ENCODE measurements at regions not wholly inside any gene's neighbourhood (a gene's known extent, or its start where the extent isn't known, plus 50 kb on each side); places are given as distances from the start of the nearest gene placed in this dataset.

- Histone ChIP-seq H3K27me3 (ENCODE audit: control insufficient read depth in 2 of 2, insufficient read depth in 2 of 2, low read length in 2 of 2) (no peaks in the 10 kb centered on the region), H3K4me2 (ENCODE audit: insufficient read depth, low read length) (no peak overlapping the region), H3K9ac (replicated peaks; ENCODE audit: extremely low read depth, insufficient read depth, low read length) (no peak overlapping the region), H3K27ac (ENCODE audit: insufficient read depth, low read depth, low read length) (no peak overlapping the region), H3K9me3 (replicated peaks; ENCODE audit: control insufficient read depth, insufficient read depth, low read length) (no peaks in the 10 kb centered on the region), H3K36me3 (ENCODE audit: control insufficient read depth in 2 of 2, extremely low read depth in 1 of 2, insufficient read depth in 2 of 2, low read length in 2 of 2) (no peaks in the 10 kb centered on the region), H3K4me3 (replicated peaks in 1 of 3; ENCODE audit: insufficient read depth in 1 of 3, low read depth in 1 of 3, low read length in 3 of 3) (no peak overlapping the region), H3K79me2 (ENCODE audit: control insufficient read depth, insufficient read depth, low read length) (no peaks in the 10 kb centered on the region), H3K4me1 (ENCODE audit: control insufficient read depth, extremely low read depth, insufficient read depth, low read length) (no peaks in the 10 kb centered on the region), H4K20me1 (replicated peaks; ENCODE audit: control insufficient read depth, extremely low read depth, insufficient read depth, low read length) (no peaks in the 10 kb centered on the region), H3K9me1 (replicated peaks; ENCODE audit: control insufficient read depth, extremely low read depth, insufficient read depth, low read length) (no peaks in the 10 kb centered on the region), H2AFZ (ENCODE audit: low read depth, low read length) (no peak overlapping the region)
- no TSS peak for BruUV-seq (replicated peaks)
- FAIRE-seq, result no peak
- DNase-seq (ENCODE audit: low read depth, low spot score), result no peak
- POLR2A ChIA-PET, result no interaction called here
- CTCF ChIA-PET, result no interaction called here
- intact Hi-C loops (cut with micrococcal nuclease), result loop anchor here (10.0 kb wide), 1 partner anchor 396 kb away; no protein-coding TSS in a partner anchor
- TF ChIP-seq MYC (IDR thresholded peaks at IDR 0.05; ENCODE audit: low read depth, low read length), result no peak
- no peak for TF ChIP-seq FOS (IDR thresholded peaks at IDR 0.05; ENCODE audit: borderline replicate concordance, insufficient read depth, low read length)
- no peak for TF ChIP-seq MAX (IDR thresholded peaks at IDR 0.05; ENCODE audit: insufficient read depth, insufficient read length)
- no peak for TF ChIP-seq POLR2AphosphoS5 (IDR thresholded peaks at IDR 0.05; ENCODE audit: insufficient read depth, low read depth, low read length)
- no peak for TF ChIP-seq POLR2A (IDR thresholded peaks at IDR 0.05; ENCODE audit: low read depth, low read length)
- TF ChIP-seq EZH2 (IDR thresholded peaks at IDR 0.05; ENCODE audit: borderline replicate concordance, low read depth, low read length, severe bottlenecking), result no peak
- no peak for TF ChIP-seq CTCF (IDR thresholded peaks at IDR 0.05; ENCODE audit: extremely low read depth in 1 of 2, insufficient read depth in 1 of 2, low read depth in 1 of 2, low read length in 2 of 2)
- TF ChIP-seq JUN (IDR thresholded peaks at IDR 0.05; ENCODE audit: borderline replicate concordance, insufficient read depth, insufficient read length, low read depth), result no peak
- no peak for TF ChIP-seq GATA2 (IDR thresholded peaks at IDR 0.05; ENCODE audit: insufficient read depth, insufficient read length, low read depth, low read length)
- dilution Hi-C loops (cut with MboI; ENCODE audit: extremely low pct_ligation_motif_present, low sequenced_read_pairs), result no loop called here
Observed at GRCh38 chr6:105909106-105909505, 177.0 kb upstream of the PRDM1 start.
